NT2/D1 (cell line): ENCODE measurements at regions not wholly inside any gene's neighbourhood (a gene's known extent, or its start where the extent isn't known, plus 50 kb on each side); places are given as distances from the start of the nearest gene placed in this dataset.

ENCODE experiments used
- SUZ12 ChIP-seq: IDR thresholded peaks from 2 replicates; pipeline ENCODE4 v1.6.1; 2011; ENCODE audit not compliant: insufficient read length, insufficient read depth; ENCODE audit errors: extremely low read depth
- YY1 ChIP-seq: IDR thresholded peaks from 2 replicates; pipeline ENCODE4 v1.6.1; 2011; ENCODE audit not compliant: insufficient read length, insufficient read depth

GRCh38 chr21:36636439-36636838, 62.5 kb upstream of the SIM2 start:
- no peak for TF ChIP-seq SUZ12
- TF ChIP-seq YY1: no peak
